Adrenal gland (tissue), 9 donors: ENCODE measurements at regions not wholly inside any gene's neighbourhood (a gene's known extent, or its start where the extent isn't known, plus 50 kb on each side); places are given as distances from the start of the nearest gene placed in this dataset.
"Not testable (repeated sequence)": the region's sequence is repeated elsewhere in the genome, so short reads cannot be mapped to it uniquely, and the experiment has no call there.

Experiments used
- DNase-seq, 7 donors: peaks; one replicate each; pipeline ENCODE4 v3.0.0-alpha.2; 2019 to 2020
- H3K27ac ChIP-seq, 5 donors: fragments of 200-600 bp; sonication (generic) in 4 of 5; 1 replicate in 3 of 5; 2 replicates in 2 of 5; pipeline versions ENCODE4 v1.5.1 to v1.8.0; 2016 to 2020; ENCODE audit warnings: mild to moderate bottlenecking in 1 of 5
- H3K27me3 ChIP-seq: fragments of 200-600 bp; 2 replicates; pipeline ENCODE4 v1.8.0; 2021
- H3K36me3 ChIP-seq, 2 donors: fragments of 200-600 bp; replicated peaks in 1 of 2; 1 replicate in 1 of 2; 2 replicates in 1 of 2; pipeline versions ENCODE4 v1.5.1 to v1.8.0; 2018 to 2022
- H3K4me1 ChIP-seq, 2 donors: fragments of 200-600 bp; replicated peaks in 1 of 2; 1 replicate in 1 of 2; 2 replicates in 1 of 2; pipeline versions ENCODE4 v1.5.1 to v1.8.0; 2018 to 2021
- H3K4me3 ChIP-seq, 4 donors: fragments of 200-600 bp; sonication (generic) in 3 of 4; one replicate each; pipeline ENCODE4 v1.5.1; 2016 to 2018
- H3K9me3 ChIP-seq, 3 donors: fragments of 200-600 bp; sonication (generic) in 1 of 3; replicated peaks in 1 of 3; 1 replicate in 2 of 3; 2 replicates in 1 of 3; pipeline versions ENCODE4 v1.5.1 to v1.8.0; 2016 to 2021
- CTCF ChIP-seq, 6 experiments: fragments of 450-650 bp in 4 of 6; fragments of 200-600 bp in 2 of 6; sonication (generic) in 1 of 6; IDR thresholded peaks; 1 replicate in 5 of 6; 2 replicates in 1 of 6; pipeline versions ENCODE4 v1.5.1 to v1.8.0; 2016 to 2021; ENCODE audit warnings: antibody characterized with exemption in 6 of 6, mild to moderate bottlenecking in 2 of 6, moderate library complexity in 1 of 6
- POLR2A ChIP-seq, 2 donors: fragments of 450-650 bp; IDR thresholded peaks; one replicate each; pipeline ENCODE4 v1.6.1; 2017; ENCODE audit warnings: antibody characterized with exemption in 2 of 2, mild to moderate bottlenecking in 2 of 2, moderate library complexity in 1 of 2
- WGBS, 4 donors: extraction: QIAGEN DNeasy Blood & Tissue Kit in 2 of 4; methylation state at CpG; one replicate each; pipeline versions ENCODE4 v1.1.5 to v1.1.7; 2013 to 2017; 5-methylcytosine and 5-hydroxymethylcytosine counted together
- intact Hi-C, 2 donors: fragments of 100-400 bp; cut with DNase I; formaldehyde crosslinking; loops; one replicate each; pipeline versions ENCODE4 v1.14.1 to v1.15.0; 2022 to 2023
- donor health status: healthy with polysubstance abuse.
- donor health status: Bipolar disorder and iron deficiency.
- donor health status: DM: yes; HTN: yes; CAD: no.
- donor health status: DM: no; HTN: no; CAD: no.
- donor health status: DM: no; HTN: no; CAD: no.

GRCh38 chr4:171342646-171343045, 470.6 kb upstream of the GALNTL6 start:
- TF ChIP-seq CTCF (IDR thresholded peaks at IDR 0.05) (no peak), POLR2A (IDR thresholded peaks at IDR 0.05) (no peak)
- Histone ChIP-seq H3K4me1 (no peaks in the 10 kb centered on the region), H3K27me3 (no peaks in the 10 kb centered on the region), H3K27ac (no peak overlapping the region), H3K9me3 (no peaks in the 10 kb centered on the region), H3K4me3 (no peak overlapping the region), H3K36me3 (no peaks in the 10 kb centered on the region)
- 37 to 63% (median 53%) methylated on average over 3 of the region's 3 CpGs for WGBS, 4 donors
- intact Hi-C loops, result no loop called here
- no peak for DNase-seq

GRCh38 chr4:171340258-171340657, 472.9 kb upstream of the GALNTL6 start:
- H3K27ac ChIP-seq, result no peak overlapping the region
- intact Hi-C loops, result no loop called here
- H3K4me1 ChIP-seq, result no peaks in the 10 kb centered on the region
- no peak overlapping the region for H3K4me3 ChIP-seq
- no peaks in the 10 kb centered on the region for H3K27me3 ChIP-seq
- DNase-seq, result no peak
- WGBS, 4 donors, result 87 to 91% (median 88%) methylated on average over 6 of the region's 6 CpGs
- TF ChIP-seq CTCF (IDR thresholded peaks at IDR 0.05) (no peak), POLR2A (IDR thresholded peaks at IDR 0.05) (no peak)
- H3K9me3 ChIP-seq, result no peaks in the 10 kb centered on the region
- H3K36me3 ChIP-seq, result no peaks in the 10 kb centered on the region

DNA sequence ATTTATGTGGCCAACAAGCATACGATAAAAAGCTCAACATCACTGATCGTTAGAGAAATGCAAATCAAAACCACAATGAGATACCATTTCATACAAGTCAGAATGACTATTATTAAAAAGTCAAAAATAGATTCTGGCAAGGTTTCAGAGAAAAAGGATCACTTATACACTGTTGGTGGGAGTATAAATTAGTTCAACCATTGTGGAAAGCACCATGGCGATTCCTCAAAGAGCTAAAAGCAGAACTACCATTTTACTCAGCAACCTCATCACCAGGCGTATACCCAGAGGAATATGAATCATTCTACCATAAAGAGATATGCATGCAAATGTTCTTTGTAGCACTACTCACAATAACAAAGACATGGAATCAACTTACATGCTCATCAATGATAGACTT, 478.7 kb upstream of the GALNTL6 start:
- H3K27me3 ChIP-seq, result no peaks in the 10 kb centered on the region

GRCh38 chr4:171308661-171309060, 504.5 kb upstream of the GALNTL6 start:
- Histone ChIP-seq H3K27ac (no peak overlapping the region), H3K36me3 (no peaks in the 10 kb centered on the region), H3K9me3 (no peaks in the 10 kb centered on the region), H3K4me3 (no peak overlapping the region), H3K4me1 (no peaks in the 10 kb centered on the region), H3K27me3 (no peaks in the 10 kb centered on the region)
- no peak for DNase-seq
- intact Hi-C loops, result no loop called here
- TF ChIP-seq CTCF (IDR thresholded peaks at IDR 0.05) (no peak), POLR2A (IDR thresholded peaks at IDR 0.05) (no peak)

More for the DNA sequence above, 478.7 kb upstream of the GALNTL6 start:
- Histone ChIP-seq H3K36me3 (no peaks in the 10 kb centered on the region), H3K4me3 (no peak overlapping the region), H3K4me1 (no peaks in the 10 kb centered on the region), H3K9me3 (no peaks in the 10 kb centered on the region), H3K27ac (no peak overlapping the region)
- WGBS, 4 donors, result 59 to 74% (median 66%) methylated on average over 4 of the region's 4 CpGs
- intact Hi-C loops, result no loop called here
- DNase-seq, result no peak
- TF ChIP-seq CTCF (IDR thresholded peaks at IDR 0.05), result no peak
- no peak for TF ChIP-seq POLR2A (IDR thresholded peaks at IDR 0.05)

GRCh38 chr4:171298048-171298718, 515.0 kb upstream of the GALNTL6 start:
- H3K36me3 ChIP-seq, H3K4me3 ChIP-seq, intact Hi-C loops, H3K9me3 ChIP-seq, DNase-seq, H3K4me1 ChIP-seq, H3K27me3 ChIP-seq, H3K27ac ChIP-seq: not testable (repeated sequence)
- 76 to 93% (median 81%) methylated on average over 24 to 52 of the region's 52 CpGs for WGBS, 4 donors
